ENCODE measurements at regions not wholly inside any gene's neighbourhood (a gene's known extent, or its start where the extent isn't known, plus 50 kb on each side); places are given as distances from the start of the nearest gene placed in this dataset.
A peak's percentile ranks its signal among the peaks of the same experiment; 100 is the strongest.

DNA sequence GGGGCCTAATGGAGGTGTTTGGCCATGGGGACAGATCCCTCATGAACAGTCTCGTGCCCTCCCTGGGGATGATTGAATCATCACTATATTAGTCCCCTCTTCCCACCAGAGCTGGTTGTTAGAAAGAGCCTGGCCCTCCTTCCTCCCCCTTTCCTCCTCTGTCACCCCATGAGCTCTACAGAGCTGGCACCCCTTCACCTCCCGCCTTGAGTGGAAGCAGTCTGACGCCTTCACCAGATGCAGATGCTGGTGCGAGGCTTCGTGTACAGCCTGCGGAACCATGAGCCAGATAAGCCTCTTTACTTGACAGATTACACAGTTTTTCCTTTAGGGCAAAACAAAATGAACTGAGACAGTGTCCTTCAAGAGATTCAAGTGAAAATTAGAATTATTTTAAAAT is 74.4 kb upstream of the RIPOR2 start:
- DNase-seq (ENCODE audit: low read depth), result no peak
- no peak overlapping the region for H3K4me3 ChIP-seq (ENCODE audit: control insufficient read depth, low read depth, low read length)
- TF ChIP-seq, protein P1, sequence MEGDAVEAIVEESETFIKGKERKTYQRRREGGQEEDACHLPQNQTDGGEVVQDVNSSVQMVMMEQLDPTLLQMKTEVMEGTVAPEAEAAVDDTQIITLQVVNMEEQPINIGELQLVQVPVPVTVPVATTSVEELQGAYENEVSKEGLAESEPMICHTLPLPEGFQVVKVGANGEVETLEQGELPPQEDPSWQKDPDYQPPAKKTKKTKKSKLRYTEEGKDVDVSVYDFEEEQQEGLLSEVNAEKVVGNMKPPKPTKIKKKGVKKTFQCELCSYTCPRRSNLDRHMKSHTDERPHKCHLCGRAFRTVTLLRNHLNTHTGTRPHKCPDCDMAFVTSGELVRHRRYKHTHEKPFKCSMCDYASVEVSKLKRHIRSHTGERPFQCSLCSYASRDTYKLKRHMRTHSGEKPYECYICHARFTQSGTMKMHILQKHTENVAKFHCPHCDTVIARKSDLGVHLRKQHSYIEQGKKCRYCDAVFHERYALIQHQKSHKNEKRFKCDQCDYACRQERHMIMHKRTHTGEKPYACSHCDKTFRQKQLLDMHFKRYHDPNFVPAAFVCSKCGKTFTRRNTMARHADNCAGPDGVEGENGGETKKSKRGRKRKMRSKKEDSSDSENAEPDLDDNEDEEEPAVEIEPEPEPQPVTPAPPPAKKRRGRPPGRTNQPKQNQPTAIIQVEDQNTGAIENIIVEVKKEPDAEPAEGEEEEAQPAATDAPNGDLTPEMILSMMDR (IDR thresholded peaks at IDR 0.05; ENCODE audit: control insufficient read depth, insufficient read depth, low read depth, low read length, missing control alignments), result no peak

DNA sequence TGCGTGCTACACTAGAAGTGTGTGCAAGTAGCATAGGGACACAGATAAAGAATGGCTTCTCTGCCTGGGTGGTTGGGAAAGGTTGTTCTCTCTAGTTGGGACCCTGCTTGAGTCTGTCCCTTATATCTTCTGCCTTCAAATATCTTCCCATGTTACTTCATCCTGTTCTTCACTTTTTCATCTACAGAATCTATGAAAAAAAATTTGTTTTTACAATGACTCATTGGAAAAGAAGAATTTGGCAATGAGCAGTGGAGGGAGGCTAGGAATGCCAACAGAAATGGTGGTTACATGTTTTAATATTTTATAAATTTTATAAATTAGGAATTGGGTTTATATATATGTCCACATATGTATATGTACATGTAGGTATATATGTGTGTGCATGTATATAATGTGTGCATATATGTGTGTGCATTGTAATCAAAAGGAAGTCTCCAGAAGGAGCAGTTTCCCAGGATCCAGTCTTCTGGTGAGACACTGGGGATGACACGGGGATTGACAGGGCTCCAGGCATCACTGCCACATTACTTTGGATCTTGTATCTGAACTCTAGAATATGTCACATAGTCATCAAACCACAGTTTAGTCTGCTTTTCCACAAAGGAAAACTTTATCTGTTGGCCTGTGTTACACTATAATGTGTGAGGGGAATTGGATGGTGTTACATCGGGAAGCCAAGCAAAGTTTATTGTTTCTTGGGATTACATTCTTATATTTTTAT is 75.3 kb upstream of the RIPOR2 start:
- DNase-seq (ENCODE audit: low read depth), result no peak
- TF ChIP-seq, protein P1 (IDR thresholded peaks at IDR 0.05; ENCODE audit: control insufficient read depth, insufficient read depth, low read depth, low read length, missing control alignments), result no peak
- H3K4me3 ChIP-seq (ENCODE audit: control insufficient read depth, low read depth, low read length), result no peak overlapping the region

DNA sequence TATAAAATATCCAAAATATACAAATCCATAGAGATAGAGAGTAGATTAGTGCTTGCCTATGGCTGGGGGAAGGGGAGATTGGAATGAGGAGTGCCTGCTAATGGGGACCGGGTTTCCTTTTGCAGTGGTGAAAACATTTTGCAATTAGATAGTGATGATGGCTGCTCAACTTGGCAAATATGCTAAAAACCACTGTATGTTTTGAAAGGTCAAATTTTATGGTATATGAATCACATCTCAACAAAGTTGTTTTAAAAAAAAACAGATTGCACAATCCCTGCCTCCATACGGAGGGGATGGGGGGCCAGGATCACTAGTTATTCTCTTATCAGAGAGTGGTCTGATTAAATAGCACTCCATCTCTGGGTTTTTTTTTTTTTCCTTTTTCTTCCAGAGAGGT is 76.9 kb upstream of the RIPOR2 start:
- TF ChIP-seq, protein P1 (IDR thresholded peaks at IDR 0.05; ENCODE audit: control insufficient read depth, insufficient read depth, low read depth, low read length, missing control alignments), result no peak
- peak; percentile 53 for DNase-seq (ENCODE audit: low read depth)
- no peak overlapping the region for H3K4me3 ChIP-seq (ENCODE audit: control insufficient read depth, low read depth, low read length)

DNA sequence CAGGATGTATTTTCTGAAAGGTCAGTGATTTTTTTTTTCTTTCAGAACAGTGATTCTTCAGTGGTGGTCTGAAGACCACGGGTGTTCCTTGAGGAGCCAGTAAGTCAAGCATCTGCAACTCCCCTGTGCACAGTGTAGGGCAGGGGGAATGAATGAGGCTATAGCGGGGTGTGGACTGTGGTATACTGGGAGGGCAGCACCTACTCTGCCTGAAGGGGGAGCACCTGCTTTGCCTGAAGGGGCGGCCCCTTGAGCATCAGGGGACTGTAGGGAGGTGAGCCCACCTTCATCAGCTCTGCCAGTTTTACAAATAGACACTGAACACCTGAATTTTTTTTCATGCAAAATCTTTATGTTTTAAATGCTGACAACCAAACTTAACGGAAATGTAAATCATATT is 77.5 kb upstream of the RIPOR2 start:
- TF ChIP-seq, protein P1 (IDR thresholded peaks at IDR 0.05; ENCODE audit: control insufficient read depth, insufficient read depth, low read depth, low read length, missing control alignments), result peak; percentile 6
- DNase-seq (ENCODE audit: low read depth), result no peak
- no peak overlapping the region for H3K4me3 ChIP-seq (ENCODE audit: control insufficient read depth, low read depth, low read length)

DNA sequence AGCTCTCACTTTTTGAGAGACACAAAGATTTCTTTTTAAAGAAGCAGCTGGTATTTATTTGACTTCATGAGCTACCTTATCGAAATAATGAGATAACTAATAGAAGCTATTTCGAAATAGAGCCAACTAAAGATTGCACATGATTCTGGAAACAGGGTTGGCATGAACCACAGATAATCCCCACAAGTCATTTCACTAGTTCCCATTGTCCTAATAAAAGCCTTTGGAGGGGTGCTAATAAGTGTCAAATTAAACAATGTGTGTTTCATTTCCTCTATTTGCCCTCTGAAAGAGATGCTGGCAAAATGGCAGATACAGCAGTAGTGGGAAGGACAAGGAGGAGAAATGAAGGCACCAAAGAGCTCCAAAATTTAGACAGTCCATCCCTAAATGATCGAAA is 78.6 kb upstream of the RIPOR2 start:
- DNase-seq (ENCODE audit: low read depth), result no peak
- TF ChIP-seq, protein P1 (IDR thresholded peaks at IDR 0.05; ENCODE audit: control insufficient read depth, insufficient read depth, low read depth, low read length, missing control alignments), result no peak
- H3K4me3 ChIP-seq (ENCODE audit: control insufficient read depth, low read depth, low read length), result no peak overlapping the region

DNA sequence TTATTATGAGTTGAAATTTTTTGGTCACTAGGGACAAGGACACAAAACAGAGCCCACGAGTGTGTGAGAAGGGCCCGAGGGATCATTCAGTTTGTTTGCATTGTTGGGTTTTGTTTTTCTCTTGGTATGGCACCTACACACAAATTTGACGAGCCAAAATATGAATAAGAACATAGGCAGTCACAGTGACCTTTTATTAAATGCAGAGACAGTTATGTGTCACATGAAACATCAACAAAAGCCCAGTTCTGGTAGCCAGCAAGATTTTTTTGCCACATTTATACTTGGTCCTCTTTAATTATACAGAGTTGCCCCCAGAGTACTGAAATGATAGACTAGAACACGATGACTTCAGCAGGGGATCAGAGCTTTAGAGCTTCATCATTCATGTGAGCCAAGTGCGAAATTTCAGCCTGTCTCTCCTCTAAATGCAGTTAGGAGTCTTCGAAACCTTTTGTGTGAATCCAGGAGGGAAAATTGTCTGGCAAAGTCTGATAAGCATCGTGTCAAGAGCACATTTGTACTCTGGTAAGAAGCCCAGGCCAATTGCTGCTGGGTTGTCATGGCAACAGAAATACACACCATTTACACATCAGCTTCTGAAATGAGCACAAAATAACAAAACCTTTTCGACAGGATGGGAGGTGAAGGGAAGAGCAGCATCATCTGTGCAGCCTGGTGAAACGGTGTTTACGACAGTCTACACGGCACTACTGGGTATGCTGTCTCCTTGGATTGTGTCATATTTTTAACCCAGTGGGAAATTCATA is 79.2 kb upstream of the RIPOR2 start:
- TF ChIP-seq, protein P1 (IDR thresholded peaks at IDR 0.05; ENCODE audit: control insufficient read depth, insufficient read depth, low read depth, low read length, missing control alignments), result no peak
- no peak overlapping the region for H3K4me3 ChIP-seq (ENCODE audit: control insufficient read depth, low read depth, low read length)
- peak; percentile 43 for DNase-seq (ENCODE audit: low read depth)

All from AG09309 (cell line).